SK-N-DZ (cell line): ENCODE measurements at regions not wholly inside any gene's neighbourhood (a gene's known extent, or its start where the extent isn't known, plus 50 kb on each side); places are given as distances from the start of the nearest gene placed in this dataset.
A peak's percentile ranks its signal among the peaks of the same experiment; 100 is the strongest.

Source experiments
- DNase-seq: peaks from one replicate; pipeline ENCODE4 v3.0.0-alpha.2; 2015; ENCODE audit warnings: low spot score

DNA sequence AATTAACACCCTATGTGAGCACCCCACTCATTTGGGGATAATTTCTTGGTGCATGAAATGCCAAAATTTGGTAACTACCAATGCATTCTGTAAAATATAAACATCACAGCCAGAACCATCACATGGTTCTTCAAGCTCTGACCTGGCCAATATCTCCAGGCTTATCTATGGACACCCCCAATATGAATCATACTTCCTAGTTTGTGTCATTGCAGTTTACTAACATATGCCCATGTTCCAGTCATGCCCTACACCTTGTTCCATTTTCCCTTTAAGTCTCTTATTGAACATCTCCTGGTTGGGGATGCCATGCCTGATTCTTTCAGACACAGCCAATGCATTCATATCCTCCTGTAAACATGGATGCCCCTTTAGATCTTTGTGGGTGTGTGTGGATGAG is 572.8 kb upstream of the BTBD3 start:
- DNase-seq = no peak

GRCh38 chr20:11347738-11348137 is 570.0 kb upstream of the BTBD3 start:
- no peak for DNase-seq

DNA sequence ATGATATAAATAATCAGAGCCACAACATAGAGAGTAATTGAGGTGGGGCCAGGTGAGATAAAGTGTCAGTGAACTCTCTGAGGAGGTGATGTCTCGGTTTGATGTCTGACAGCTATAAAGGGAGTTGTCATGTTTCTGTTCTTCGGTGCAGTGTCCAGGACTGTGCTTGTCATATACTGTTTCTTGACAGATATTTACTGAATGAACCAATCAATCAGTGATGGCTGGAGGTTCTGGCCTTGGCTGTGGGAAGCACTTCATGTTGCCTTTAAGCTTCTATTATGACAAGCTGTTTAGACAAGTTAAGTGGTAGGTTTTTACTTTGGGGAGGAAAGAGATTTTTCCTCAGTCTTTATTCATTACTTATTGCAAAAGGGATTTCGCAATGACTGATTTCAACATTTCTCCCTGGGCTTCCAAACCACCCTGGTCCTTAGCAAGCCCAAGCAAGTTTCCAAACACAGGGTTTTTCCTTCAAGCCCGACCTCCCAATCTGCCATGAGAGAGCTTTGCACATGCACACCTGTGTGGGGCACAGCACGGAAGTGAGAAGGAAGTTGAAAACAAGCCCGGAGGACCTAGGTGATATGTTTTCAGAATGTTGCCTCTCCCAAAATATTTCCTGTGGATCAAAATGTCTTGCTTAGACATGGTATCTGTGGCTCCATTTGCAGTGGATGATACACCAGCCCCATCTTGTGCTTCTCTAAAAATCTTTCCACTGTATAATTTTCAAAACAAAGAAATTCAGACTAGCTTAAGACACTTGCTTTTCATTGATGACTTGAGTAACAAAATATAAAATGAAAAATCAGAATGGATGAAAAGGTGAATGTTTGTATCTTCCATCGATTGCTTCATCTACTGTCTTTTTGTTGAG is 567.3 kb upstream of the BTBD3 start:
- DNase-seq = no peak

DNA sequence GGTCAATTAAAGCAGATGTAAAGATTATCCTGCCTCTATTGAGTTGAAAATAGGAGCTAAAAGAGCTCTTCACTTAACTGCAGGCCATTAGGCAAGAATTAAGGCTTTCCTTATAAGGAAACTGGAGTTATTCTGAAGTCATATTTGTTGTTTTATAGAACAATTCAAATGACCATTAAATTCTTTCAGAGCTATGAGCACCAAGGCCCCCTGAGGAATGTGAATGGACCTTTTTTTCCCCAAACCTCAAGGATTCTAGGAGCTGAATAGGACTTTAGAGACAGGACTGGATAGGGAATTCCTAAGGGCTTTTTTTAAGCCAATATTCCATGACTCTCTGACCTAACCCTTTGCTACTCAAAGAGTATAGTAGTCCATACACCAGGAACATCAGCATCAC is 565.7 kb upstream of the BTBD3 start:
- no peak for DNase-seq

GRCh38 chr20:11354846-11355245 is 562.8 kb upstream of the BTBD3 start:
- no peak for DNase-seq

DNA sequence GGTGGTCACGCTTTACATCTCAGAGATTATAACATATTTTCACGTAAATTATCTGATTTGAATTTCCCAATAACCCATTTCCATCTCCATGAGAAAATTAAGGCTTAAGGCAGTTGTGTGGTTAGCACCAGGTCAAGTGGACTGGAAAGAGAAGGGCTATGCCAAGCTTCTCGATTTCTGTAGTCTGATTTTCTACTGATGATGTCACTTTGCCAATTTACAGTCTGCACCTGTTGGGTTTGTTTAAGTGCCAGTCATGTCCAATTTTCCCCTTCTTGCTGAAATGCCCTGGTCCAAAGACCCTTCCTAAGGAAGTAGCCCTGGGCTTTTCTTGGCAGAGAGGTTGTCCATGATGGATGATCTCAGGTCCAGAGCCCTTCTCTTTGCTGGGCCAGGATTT is 562.3 kb upstream of the BTBD3 start:
- no peak for DNase-seq

DNA sequence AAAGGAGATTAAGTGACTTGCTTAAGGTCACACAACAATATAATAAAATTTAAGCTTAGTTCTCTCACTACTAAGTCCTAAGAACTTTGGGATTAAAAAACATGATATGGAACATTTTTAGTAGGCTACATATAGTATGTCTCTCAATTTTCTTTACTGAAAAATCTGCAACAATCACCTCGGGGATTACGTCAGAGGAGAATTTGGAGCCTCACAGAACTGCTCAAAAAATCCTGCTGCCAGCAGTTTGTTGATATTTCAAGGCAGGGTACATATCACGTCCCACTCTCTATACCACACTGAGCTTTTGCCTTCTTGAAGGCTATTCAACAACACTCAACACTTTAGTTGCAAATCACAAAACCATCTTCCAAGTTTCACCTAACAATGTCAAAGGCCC is 561.6 kb upstream of the BTBD3 start:
- DNase-seq = no peak

DNA sequence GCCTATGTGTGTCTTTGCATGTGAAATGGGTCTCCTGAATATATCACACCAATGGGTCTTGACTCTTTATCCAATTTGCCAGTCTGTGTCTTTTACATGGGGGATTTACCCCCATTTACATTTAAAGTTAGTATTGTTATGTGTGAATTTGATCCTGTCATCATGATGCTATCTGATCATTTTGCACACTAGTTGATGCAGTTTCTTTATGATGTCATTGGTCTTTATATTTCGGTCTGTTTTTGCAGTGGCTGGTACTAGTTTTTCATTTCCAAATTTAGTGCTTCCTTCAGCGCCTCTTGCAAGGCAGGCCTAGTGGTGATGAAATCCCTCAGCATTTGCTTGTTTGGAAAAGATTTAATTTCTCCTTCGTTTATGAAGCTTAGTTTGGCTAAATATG is 555.2 kb upstream of the BTBD3 start:
- DNase-seq = no peak

DNA sequence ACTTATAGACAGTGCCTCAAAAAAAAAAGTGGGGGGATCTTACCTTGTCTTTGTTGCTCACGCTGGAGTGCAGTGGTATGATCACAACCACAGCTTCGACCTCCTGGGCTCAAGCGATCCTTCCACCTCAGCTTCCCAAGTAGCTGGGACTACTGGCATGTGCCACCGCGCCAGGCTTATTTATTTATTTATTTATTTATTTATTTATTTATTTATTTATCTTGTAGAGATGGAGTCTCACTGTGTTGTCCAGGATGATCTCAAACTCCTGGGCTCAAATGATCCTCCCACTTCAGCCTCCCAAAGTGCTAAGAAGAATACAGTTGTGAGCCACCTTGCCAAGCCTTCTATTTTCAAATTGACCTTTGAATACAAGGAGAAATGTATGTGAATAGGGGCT is 553.0 kb upstream of the BTBD3 start:
- DNase-seq = no peak

GRCh38 chr20:11366660-11367059 is 551.0 kb upstream of the BTBD3 start:
- DNase-seq = no peak

GRCh38 chr20:11368499-11368898 is 549.2 kb upstream of the BTBD3 start:
- DNase-seq = no peak

DNA sequence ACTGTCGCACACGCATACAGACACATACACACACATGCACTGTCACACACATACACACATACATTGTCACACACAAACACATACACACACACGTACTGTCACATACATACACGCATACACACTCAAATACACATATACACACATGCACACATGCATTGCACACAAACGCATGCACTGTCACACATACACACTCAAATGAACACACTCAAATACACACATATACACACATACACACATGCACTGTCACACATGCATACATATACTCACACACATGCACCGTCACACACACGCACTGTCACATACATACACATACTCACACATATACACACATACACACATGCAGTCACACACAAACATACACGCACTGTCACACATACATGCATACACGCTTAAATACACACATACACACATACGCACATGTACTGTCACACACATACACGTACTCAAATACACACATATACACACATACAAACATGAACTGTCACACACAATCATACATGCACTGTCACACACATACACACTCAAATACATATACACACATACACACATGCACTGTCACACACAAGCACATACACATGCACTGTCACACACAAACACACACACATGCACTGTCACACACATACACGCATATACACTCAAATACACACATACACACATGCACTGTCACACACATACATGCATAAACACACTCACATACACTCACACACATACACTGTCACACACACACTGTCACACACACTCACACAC is 548.6 kb upstream of the BTBD3 start:
- DNase-seq = no peak

DNA sequence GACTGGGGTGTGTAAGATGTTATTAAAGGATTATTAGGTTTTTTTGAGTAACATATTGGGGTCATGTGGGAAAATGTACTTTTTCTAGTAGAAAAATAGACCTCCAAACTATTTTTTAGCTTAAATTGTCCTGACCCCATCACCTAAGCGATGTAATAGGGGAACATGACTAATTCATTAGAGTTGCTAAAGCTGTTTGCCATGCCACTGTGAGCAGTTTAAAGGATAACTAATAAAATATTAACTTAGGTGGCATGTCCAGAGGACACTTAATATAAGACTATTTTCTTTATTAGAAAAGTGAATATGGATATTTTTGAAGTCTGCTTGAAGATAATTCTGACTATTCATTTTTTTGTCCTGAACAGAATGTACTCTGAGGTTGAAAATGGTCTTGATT is 545.9 kb upstream of the BTBD3 start:
- DNase-seq = no peak

GRCh38 chr20:11372876-11373790 is 544.6 kb upstream of the BTBD3 start:
- no peak for DNase-seq

- no peak for DNase-seq
These were observed 542.4 kb upstream of the BTBD3 start for GRCh38 chr20:11375335-11375734.

DNA sequence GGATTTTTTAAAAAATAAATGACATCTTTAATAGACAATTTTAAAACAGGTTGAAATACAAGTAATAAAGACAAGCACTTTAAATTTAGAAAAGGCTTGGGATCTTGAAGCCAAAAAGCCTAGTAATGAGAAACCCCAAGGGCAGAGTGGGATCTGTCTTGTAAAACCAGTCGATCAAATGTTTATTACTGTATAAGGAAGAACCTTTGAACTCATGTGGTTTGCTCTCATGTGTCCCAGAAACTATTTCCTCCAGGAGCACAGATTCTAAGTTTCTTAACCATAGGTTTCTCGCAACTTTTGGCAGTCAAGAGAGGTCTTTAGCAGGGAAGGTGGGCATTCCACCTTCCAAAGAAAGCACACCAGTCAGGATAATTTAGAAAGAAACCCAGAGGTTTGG is 541.7 kb upstream of the BTBD3 start:
- no peak for DNase-seq

DNA sequence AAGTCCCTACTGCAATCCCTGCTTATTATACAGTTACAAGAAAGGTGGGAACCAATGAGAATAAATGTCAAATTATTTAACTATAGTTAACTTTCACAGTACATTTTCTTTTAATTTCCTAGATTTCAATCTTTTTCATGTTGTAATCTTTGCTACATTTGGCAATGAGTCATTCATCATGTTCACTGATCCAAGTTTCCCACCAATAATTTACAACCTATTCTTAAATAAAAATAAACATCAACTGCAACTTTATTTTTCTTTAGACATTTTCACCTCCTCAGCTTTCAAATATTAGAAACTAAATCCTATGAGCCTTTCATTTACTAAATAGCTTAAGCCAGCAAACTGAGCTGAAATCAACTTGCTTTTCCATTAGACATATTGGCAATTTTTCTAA is 541.3 kb upstream of the BTBD3 start:
- no peak for DNase-seq

DNA sequence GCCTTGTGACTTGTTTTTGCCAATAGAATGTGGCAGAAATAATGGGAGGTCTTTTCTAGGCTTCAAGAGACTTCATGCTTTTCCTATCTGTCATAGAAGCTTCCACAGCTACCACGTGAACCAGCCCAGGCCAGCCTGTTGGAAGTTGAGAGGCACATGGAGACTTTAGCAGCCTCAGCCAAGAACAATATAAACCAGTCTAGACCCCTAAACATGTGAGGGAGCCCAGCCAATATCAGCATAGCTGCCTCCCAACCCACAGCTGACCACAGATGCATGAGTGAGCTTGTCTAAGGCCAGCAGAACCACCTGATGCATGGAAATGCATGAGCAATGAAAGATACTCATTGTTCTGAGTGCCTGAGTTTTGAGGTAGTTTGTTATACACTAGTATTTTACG is 540.7 kb upstream of the BTBD3 start:
- DNase-seq = no peak

GRCh38 chr20:11377761-11378160 is 539.9 kb upstream of the BTBD3 start:
- no peak for DNase-seq

DNA sequence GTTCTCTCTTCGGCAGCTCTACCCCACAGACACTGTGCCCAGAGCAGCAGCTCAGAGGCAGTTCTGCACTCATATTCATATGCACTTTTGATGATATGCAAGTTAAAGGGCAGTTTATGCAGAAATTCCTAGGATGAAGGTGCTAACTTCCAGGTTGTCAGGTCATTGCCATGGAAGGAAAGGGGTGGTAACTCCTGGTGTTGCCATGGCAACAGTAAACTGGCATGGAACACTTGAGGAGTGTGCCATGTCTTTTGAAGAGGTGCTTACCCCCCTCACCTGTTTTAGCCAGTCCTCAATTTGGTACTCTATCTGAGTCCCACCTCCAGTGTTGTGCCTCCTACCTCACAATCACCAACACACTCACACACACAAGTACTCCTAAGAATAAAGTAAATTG is 539.4 kb upstream of the BTBD3 start:
- no peak for DNase-seq

GRCh38 chr20:11379257-11380011 is 538.3 kb upstream of the BTBD3 start:
- DNase-seq = peak; percentile 64
